ENCODE measurements at regions not wholly inside any gene's neighbourhood (a gene's known extent, or its start where the extent isn't known, plus 50 kb on each side); places are given as distances from the start of the nearest gene placed in this dataset.

- H3K79me2 ChIP-seq (ENCODE audit: control insufficient read depth, insufficient read depth, low read length) = no peaks in the 10 kb centered on the region
- ChIA-PET POLR2A (no interaction called here), RAD21 (ENCODE audit: unreplicated experiment) (no interaction called here), SMC1A (ENCODE audit: uncharacterized antibody, unreplicated experiment) (no interaction called here), CTCF (no interaction called here)
- no peaks in the 10 kb centered on the region for H3K36me3 ChIP-seq (ENCODE audit: control insufficient read depth in 2 of 2, insufficient read depth in 2 of 2, low read length in 1 of 2)
- H3K27me3 ChIP-seq (replicated peaks in 1 of 2; ENCODE audit: control insufficient read depth in 2 of 2, insufficient read depth in 2 of 2, low read length in 1 of 2) = no peaks in the 10 kb centered on the region
- WGBS (ENCODE audit: insufficient coverage, insufficient replicate concordance, low lambda C conversion rate, missing lambda C conversion rate) = 19% methylated on average over 1 of the region's 1 CpG
- no TSS peak for BruUV-seq (replicated peaks)
- FAIRE-seq = no peak
- no peaks in the 10 kb centered on the region for H3K4me1 ChIP-seq (ENCODE audit: control insufficient read depth, insufficient read depth, low read length)
- no peak overlapping the region for H3K4me3 ChIP-seq
- H4K20me1 ChIP-seq (ENCODE audit: control insufficient read depth, insufficient read depth) = no peaks in the 10 kb centered on the region
- no peak overlapping the region for H3K9ac ChIP-seq (ENCODE audit: control insufficient read depth, insufficient read depth, low read length)
- no peak overlapping the region for H3K4me2 ChIP-seq (ENCODE audit: control insufficient read depth, insufficient read depth)
- H3K27ac ChIP-seq (ENCODE audit: control insufficient read depth, insufficient read depth) = no peak overlapping the region
- ATAC-seq = no peak
- in situ Hi-C loops (cut with MboI) (no loop called here), intact Hi-C loops (cut with micrococcal nuclease; ENCODE audit: unreplicated experiment) (loop anchor here (10.0 kb wide), 1 partner anchor 806 kb away; no protein-coding TSS in a partner anchor)
- H2AFZ ChIP-seq (ENCODE audit: control insufficient read depth, low read depth, low read length) = no peak overlapping the region
- H3K9me3 ChIP-seq (replicated peaks; ENCODE audit: control insufficient read depth, insufficient read depth, low read length) = no peaks in the 10 kb centered on the region
- TF ChIP-seq BHLHE40 (IDR thresholded peaks at IDR 0.05; ENCODE audit: borderline replicate concordance in 1 of 2, low read depth in 2 of 2, low read length in 1 of 2) (no peak), TARDBP (IDR thresholded peaks at IDR 0.05; ENCODE audit: borderline replicate concordance) (no peak), BACH1 (IDR thresholded peaks at IDR 0.05; ENCODE audit: borderline replicate concordance) (no peak), DPF2 (IDR thresholded peaks at IDR 0.05) (no peak), RUNX3 (IDR thresholded peaks at IDR 0.05; ENCODE audit: low read length) (no peak), SMC3 (IDR thresholded peaks at IDR 0.05; ENCODE audit: borderline replicate concordance, low read length) (no peak), ATF7 (IDR thresholded peaks at IDR 0.05; ENCODE audit: low read depth) (no peak), ZZZ3 (IDR thresholded peaks at IDR 0.05; ENCODE audit: control insufficient read depth, insufficient read length, low read depth) (no peak)
- TF ChIP-seq, protein P1, sequence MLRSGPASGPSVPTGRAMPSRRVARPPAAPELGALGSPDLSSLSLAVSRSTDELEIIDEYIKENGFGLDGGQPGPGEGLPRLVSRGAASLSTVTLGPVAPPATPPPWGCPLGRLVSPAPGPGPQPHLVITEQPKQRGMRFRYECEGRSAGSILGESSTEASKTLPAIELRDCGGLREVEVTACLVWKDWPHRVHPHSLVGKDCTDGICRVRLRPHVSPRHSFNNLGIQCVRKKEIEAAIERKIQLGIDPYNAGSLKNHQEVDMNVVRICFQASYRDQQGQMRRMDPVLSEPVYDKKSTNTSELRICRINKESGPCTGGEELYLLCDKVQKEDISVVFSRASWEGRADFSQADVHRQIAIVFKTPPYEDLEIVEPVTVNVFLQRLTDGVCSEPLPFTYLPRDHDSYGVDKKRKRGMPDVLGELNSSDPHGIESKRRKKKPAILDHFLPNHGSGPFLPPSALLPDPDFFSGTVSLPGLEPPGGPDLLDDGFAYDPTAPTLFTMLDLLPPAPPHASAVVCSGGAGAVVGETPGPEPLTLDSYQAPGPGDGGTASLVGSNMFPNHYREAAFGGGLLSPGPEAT (IDR thresholded peaks at IDR 0.05; ENCODE audit: low read depth) = no peak
- DNase-seq (ENCODE audit: low read depth, low spot score) = no peak
These were observed 1261.7 kb downstream of the DSC3 start for GRCh38 chr18:29780816-29781215.
